Adrenal gland (tissue), 5 donors: ENCODE measurements at regions not wholly inside any gene's neighbourhood (a gene's known extent, or its start where the extent isn't known, plus 50 kb on each side); places are given as distances from the start of the nearest gene placed in this dataset.

Experiments used
- CTCF ChIP-seq, 6 experiments: fragments of 450-650 bp in 4 of 6; fragments of 200-600 bp in 2 of 6; sonication (generic) in 1 of 6; IDR thresholded peaks; 1 replicate in 5 of 6; 2 replicates in 1 of 6; pipeline versions ENCODE4 v1.5.1 to v1.8.0; 2016 to 2021; ENCODE audit warnings: antibody characterized with exemption in 6 of 6, mild to moderate bottlenecking in 2 of 6, moderate library complexity in 1 of 6
- POLR2A ChIP-seq, 2 donors: fragments of 450-650 bp; IDR thresholded peaks; one replicate each; pipeline ENCODE4 v1.6.1; 2017; ENCODE audit warnings: antibody characterized with exemption in 2 of 2, mild to moderate bottlenecking in 2 of 2, moderate library complexity in 1 of 2
- donor health status: DM: no; HTN: no; CAD: no.

GRCh38 chr1:101165532-101165931 lies 71.3 kb upstream of the S1PR1 start:
- no peak for TF ChIP-seq CTCF (IDR thresholded peaks at IDR 0.05)
- no peak for TF ChIP-seq POLR2A (IDR thresholded peaks at IDR 0.05)
